ENCODE measurements at regions not wholly inside any gene's neighbourhood (a gene's known extent, or its start where the extent isn't known, plus 50 kb on each side); places are given as distances from the start of the nearest gene placed in this dataset.
A peak's percentile ranks its signal among the peaks of the same experiment; 100 is the strongest.

DNA sequence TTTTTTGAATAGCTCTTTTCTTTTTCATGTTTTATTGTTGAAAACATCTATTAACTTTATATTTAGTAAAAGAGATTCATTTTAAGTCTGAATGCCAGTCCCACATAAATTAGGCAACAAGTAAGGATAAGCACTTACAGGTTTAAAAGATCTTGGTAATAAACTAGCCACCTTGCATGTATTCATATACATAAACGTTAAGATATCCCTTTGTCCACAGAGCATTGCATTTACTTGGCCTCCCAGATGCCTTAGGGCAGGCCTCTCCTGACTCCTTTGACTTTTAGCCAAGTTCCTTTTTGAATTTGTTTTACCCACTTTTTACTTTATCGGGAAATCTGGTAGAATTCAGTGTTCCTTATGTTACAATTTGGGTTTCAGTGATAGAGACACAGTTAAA lies 331.7 kb downstream of the ETNK1 start:
- DNase-seq (ENCODE audit: low read depth): no peak
- TF ChIP-seq, protein P1, sequence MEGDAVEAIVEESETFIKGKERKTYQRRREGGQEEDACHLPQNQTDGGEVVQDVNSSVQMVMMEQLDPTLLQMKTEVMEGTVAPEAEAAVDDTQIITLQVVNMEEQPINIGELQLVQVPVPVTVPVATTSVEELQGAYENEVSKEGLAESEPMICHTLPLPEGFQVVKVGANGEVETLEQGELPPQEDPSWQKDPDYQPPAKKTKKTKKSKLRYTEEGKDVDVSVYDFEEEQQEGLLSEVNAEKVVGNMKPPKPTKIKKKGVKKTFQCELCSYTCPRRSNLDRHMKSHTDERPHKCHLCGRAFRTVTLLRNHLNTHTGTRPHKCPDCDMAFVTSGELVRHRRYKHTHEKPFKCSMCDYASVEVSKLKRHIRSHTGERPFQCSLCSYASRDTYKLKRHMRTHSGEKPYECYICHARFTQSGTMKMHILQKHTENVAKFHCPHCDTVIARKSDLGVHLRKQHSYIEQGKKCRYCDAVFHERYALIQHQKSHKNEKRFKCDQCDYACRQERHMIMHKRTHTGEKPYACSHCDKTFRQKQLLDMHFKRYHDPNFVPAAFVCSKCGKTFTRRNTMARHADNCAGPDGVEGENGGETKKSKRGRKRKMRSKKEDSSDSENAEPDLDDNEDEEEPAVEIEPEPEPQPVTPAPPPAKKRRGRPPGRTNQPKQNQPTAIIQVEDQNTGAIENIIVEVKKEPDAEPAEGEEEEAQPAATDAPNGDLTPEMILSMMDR (conservative IDR thresholded peaks at IDR 0.05; ENCODE audit: control insufficient read depth, insufficient read depth, low read depth, low read length): no peak
- H3K4me3 ChIP-seq (ENCODE audit: control insufficient read depth, low read depth, low read length): no peak overlapping the region

DNA sequence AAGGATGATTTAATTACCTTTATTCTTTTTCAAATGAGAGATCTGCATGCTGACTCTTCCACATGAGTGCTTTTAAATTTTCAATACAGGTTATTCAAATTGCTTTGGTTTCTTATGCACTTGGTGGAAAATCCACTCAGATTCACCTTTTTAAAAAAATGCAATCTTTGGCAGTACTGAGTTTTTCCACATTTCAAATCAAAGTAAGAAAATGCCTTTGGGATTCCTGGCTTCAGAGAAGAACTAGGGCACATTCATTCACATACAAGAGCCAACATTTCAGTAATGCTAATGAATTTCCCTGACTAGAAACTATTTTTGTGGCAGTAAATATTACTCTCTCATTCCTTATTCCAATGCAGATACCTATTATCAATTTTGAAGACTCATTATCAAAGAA lies 342.2 kb downstream of the ETNK1 start:
- no peak overlapping the region for H3K4me3 ChIP-seq (ENCODE audit: control insufficient read depth, low read depth, low read length)
- no peak for DNase-seq (ENCODE audit: low read depth)
- TF ChIP-seq, protein P1 (conservative IDR thresholded peaks at IDR 0.05; ENCODE audit: control insufficient read depth, insufficient read depth, low read depth, low read length): no peak

DNA sequence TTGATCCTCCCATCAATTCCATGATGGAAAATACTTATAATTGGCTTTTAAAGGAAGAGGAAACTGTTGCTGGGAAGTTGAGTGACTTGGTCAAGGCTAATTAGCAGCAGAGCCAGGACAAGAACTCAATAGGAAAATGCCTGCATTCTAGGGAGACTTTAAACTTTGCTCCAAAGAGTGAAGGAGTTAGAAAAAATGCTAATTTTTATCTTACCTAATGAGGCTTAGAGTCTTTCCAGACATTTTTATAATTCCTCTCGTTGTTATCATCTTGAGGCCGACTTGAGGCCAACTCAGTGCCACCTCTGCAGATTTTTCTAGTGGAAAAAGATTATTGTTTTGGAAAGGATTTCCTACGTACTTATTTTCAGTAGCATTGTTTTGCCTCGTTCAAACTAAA lies 344.6 kb downstream of the ETNK1 start:
- DNase-seq (ENCODE audit: low read depth): no peak
- H3K4me3 ChIP-seq (ENCODE audit: control insufficient read depth, low read depth, low read length): no peak overlapping the region
- TF ChIP-seq, protein P1 (conservative IDR thresholded peaks at IDR 0.05; ENCODE audit: control insufficient read depth, insufficient read depth, low read depth, low read length): no peak

DNA sequence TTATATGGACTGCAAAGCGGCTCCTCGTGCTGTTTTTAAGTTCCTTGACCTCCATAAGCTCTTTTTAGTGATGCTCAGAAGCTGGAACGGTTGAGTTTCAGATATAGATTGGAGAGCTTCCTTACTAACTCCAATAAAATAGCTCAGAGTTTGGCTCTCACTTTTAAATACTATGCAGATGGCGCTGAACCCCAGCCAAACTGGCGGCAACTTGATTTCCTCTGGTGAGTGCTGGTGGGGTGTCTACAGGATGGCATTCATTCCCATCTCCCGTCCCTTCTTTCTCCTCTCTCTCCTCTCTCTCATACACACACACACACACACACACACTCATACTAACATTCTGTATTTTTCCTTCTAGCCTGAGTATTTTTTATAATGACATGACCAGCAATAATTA lies 346.3 kb downstream of the ETNK1 start:
- DNase-seq (ENCODE audit: low read depth): peak; percentile 40
- H3K4me3 ChIP-seq (ENCODE audit: control insufficient read depth, low read depth, low read length): no peak overlapping the region
- TF ChIP-seq, protein P1 (conservative IDR thresholded peaks at IDR 0.05; ENCODE audit: control insufficient read depth, insufficient read depth, low read depth, low read length): no peak

DNA sequence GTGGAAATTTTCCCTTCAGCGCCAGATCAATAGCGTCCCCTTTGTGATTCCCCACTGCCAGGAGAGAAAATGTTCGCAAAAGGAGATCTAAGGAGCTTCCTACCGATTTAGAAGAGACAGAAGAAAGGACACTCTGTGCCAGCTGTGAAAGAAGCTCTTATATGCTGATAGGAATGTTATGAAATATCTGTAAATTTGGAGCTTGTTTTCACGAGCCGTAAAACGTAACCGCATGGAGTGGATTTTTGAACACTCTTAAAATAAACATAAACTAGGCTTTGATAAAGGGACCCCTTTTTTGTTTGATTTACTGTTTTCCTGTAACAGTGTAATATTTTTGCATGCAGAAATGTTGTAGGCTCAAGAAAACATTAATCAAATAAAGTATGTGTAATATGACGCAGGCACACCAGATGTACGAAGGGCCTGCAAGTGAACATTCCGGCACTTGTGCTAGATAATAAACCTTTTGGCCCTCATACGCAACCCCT lies 346.8 kb downstream of the ETNK1 start:
- TF ChIP-seq, protein P1 (conservative IDR thresholded peaks at IDR 0.05; ENCODE audit: control insufficient read depth, insufficient read depth, low read depth, low read length): no peak
- H3K4me3 ChIP-seq (ENCODE audit: control insufficient read depth, low read depth, low read length): no peak overlapping the region
- DNase-seq (ENCODE audit: low read depth): peak; percentile 72

DNA sequence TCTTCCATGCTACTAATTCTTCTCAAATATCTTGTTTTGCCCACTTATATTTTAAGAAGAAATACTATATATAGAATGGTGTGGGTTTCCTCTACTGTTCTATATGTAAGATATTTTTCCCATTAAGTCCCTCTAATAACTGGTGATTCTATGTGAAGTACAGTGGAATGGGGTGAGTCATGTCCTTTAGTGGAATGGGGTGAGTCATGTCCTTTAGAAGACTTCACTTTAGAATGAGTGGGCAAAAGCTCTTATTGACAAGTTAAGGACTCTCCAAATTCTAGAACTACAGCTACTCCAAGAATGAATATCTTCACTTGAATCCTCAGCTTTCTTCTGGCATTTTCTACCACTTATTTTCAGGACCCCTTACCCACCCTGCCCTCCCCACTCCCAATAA lies 349.9 kb downstream of the ETNK1 start:
- TF ChIP-seq, protein P1 (conservative IDR thresholded peaks at IDR 0.05; ENCODE audit: control insufficient read depth, insufficient read depth, low read depth, low read length): no peak
- no peak overlapping the region for H3K4me3 ChIP-seq (ENCODE audit: control insufficient read depth, low read depth, low read length)
- peak; percentile 96 for DNase-seq (ENCODE audit: low read depth)

DNA sequence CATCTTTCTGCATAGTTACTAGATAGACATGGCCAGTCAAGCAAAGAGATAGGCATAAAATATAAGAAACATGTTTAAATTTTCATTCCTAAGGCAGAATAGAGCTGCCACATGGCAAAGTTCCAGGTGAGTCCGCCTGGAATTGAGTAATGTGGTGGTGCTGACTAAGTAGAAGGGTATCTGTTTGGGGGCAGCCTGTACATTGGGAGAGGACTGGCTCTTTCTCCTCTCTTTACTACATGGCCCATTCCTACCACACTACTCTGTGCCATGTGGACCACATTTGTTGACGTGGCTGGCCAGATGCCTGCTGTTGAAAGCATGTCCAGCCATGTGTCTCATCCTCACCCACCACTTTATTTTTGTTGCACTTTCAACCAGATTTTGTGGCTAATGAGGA lies 354.0 kb downstream of the ETNK1 start:
- TF ChIP-seq, protein P1 (conservative IDR thresholded peaks at IDR 0.05; ENCODE audit: control insufficient read depth, insufficient read depth, low read depth, low read length): no peak
- no peak overlapping the region for H3K4me3 ChIP-seq (ENCODE audit: control insufficient read depth, low read depth, low read length)
- peak; percentile 98 for DNase-seq (ENCODE audit: low read depth)

Data from fibroblast of mammary gland (primary cell).